ENCODE measurements at regions not wholly inside any gene's neighbourhood (a gene's known extent, or its start where the extent isn't known, plus 50 kb on each side); places are given as distances from the start of the nearest gene placed in this dataset.

DNA sequence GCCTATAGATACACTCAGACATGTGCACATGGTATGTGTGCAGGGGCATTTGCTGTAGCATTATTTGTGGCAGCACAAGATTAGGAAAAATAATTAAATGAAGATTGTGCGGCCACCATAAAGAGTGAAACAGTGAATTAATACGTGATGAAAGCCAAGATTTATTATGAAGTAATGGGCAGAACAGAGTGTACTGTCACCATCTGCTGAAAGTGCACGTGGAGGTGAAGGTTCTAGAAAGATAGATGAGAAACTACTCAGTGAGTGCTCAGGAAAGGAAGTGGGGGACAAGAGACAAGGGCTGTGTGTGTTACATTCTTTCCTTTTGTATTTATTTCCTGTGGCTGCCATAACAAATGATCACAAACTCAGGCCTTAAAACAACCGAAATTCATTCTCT, 246.1 kb upstream of the ATP10A start:
- TF ChIP-seq POLR2A (IDR thresholded peaks at IDR 0.05; ENCODE audit: low read depth), result no peak
- no peak for TF ChIP-seq EP300 (IDR thresholded peaks at IDR 0.05)
- TF ChIP-seq, protein P1, sequence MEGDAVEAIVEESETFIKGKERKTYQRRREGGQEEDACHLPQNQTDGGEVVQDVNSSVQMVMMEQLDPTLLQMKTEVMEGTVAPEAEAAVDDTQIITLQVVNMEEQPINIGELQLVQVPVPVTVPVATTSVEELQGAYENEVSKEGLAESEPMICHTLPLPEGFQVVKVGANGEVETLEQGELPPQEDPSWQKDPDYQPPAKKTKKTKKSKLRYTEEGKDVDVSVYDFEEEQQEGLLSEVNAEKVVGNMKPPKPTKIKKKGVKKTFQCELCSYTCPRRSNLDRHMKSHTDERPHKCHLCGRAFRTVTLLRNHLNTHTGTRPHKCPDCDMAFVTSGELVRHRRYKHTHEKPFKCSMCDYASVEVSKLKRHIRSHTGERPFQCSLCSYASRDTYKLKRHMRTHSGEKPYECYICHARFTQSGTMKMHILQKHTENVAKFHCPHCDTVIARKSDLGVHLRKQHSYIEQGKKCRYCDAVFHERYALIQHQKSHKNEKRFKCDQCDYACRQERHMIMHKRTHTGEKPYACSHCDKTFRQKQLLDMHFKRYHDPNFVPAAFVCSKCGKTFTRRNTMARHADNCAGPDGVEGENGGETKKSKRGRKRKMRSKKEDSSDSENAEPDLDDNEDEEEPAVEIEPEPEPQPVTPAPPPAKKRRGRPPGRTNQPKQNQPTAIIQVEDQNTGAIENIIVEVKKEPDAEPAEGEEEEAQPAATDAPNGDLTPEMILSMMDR (IDR thresholded peaks at IDR 0.05), result no peak
- no peak for TF ChIP-seq POLR2AphosphoS5 (IDR thresholded peaks at IDR 0.05)
